H1 (cell line): ENCODE measurements at regions not wholly inside any gene's neighbourhood (a gene's known extent, or its start where the extent isn't known, plus 50 kb on each side); places are given as distances from the start of the nearest gene placed in this dataset.

Experiments
- CTCF ChIA-PET: fragments of 300-600 bp; sonication (Branson Sonifier 250); formaldehyde crosslinking; loops from one replicate; lab custom pipeline; 2021; ENCODE audit not compliant: partially characterized antibody; lab: Charles Lee
- POLR2A ChIA-PET: fragments of 300-600 bp; sonication (Branson Sonifier 250); formaldehyde crosslinking; loops from one replicate; lab custom pipeline; 2021; ENCODE audit warnings: inconsistent platforms; ENCODE audit not compliant: partially characterized antibody; lab: Charles Lee
- DNase-seq, 2 experiments: peaks; one replicate each; pipeline versions ENCODE4 v3.0.0 to v3.0.0-alpha.2; 2010 to 2022; ENCODE audit warnings: low spot score in 2 of 2, low read depth in 1 of 2, mixed read lengths in 1 of 2
- FAIRE-seq: peaks from 2 replicates; lab custom pipeline; 2011; peaks lifted over from hg19 to GRCh38; lab: Jason Lieb, UNC
- H2AFZ ChIP-seq: 2 replicates; pipeline ENCODE4 v1.8.1; 2012; ENCODE audit warnings: low read length, inconsistent platforms
- H2AK5ac ChIP-seq: 2 replicates; pipeline ENCODE4 v1.6.1; 2013; ENCODE audit warnings: low read depth, low read length
- H2BK120ac ChIP-seq: replicated peaks from 2 replicates; pipeline ENCODE3; 2013; ENCODE audit warnings: low read depth, low read length, inconsistent platforms
- H2BK12ac ChIP-seq: 2 replicates; pipeline ENCODE4 v1.6.1; 2013; ENCODE audit warnings: low read depth, low read length
- H2BK15ac ChIP-seq: 2 replicates; pipeline ENCODE4 v1.6.1; 2013; ENCODE audit warnings: low read length
- H2BK20ac ChIP-seq: 2 replicates; pipeline ENCODE4 v1.6.1; 2013; ENCODE audit warnings: low read length
- H2BK5ac ChIP-seq: 2 replicates; pipeline ENCODE4 v1.6.1; 2013; ENCODE audit warnings: low read depth, low read length
- H3K14ac ChIP-seq: 2 replicates; pipeline ENCODE4 v1.6.1; 2013; ENCODE audit warnings: inconsistent platforms; ENCODE audit not compliant: insufficient read length
- H3K18ac ChIP-seq: 2 replicates; pipeline ENCODE4 v1.6.1; 2013; ENCODE audit warnings: low read length; ENCODE audit errors: extremely low read depth
- H3K23ac ChIP-seq: 2 replicates; pipeline ENCODE4 v1.6.1; 2013; ENCODE audit warnings: inconsistent platforms; ENCODE audit not compliant: insufficient read length
- H3K23me2 ChIP-seq: 2 replicates; pipeline ENCODE4 v1.6.1; 2013; ENCODE audit warnings: low read depth, low read length
- H3K27ac ChIP-seq: 2 replicates; pipeline ENCODE4 v1.6.1; 2011; ENCODE audit warnings: low read depth, low read length, inconsistent platforms
- H3K27me3 ChIP-seq, 4 experiments: replicated peaks in 1 of 4; 1 replicate in 1 of 4; 2 replicates in 3 of 4; pipeline versions ENCODE4 v1.6.1 to v1.8.1; 2011 to 2013; ENCODE audit warnings: low read length in 3 of 4, mild to moderate bottlenecking in 3 of 4, inconsistent platforms in 2 of 4, mixed read lengths in 2 of 4, moderate library complexity in 1 of 4; ENCODE audit not compliant: control insufficient read depth in 3 of 4, insufficient read depth in 3 of 4; ENCODE audit errors: extremely low read depth in 1 of 4
- H3K36me3 ChIP-seq, 4 experiments: 2 replicates each; pipeline versions ENCODE4 v1.6.1 to v1.8.1; 2011 to 2013; ENCODE audit warnings: mild to moderate bottlenecking in 4 of 4, low read length in 3 of 4, moderate library complexity in 2 of 4, control low read depth in 1 of 4, inconsistent platforms in 1 of 4; ENCODE audit not compliant: insufficient read depth in 4 of 4, control insufficient read depth in 2 of 4
- H3K4ac ChIP-seq: replicated peaks from 2 replicates; pipeline ENCODE3; 2013; ENCODE audit warnings: low read length, low read depth, mixed read lengths, inconsistent platforms; ENCODE audit not compliant: insufficient read length
- H3K4me1 ChIP-seq, 4 experiments: replicated peaks in 1 of 4; 1 replicate in 1 of 4; 2 replicates in 3 of 4; pipeline versions ENCODE4 v1.6.1 to v1.8.1; 2011 to 2013; ENCODE audit warnings: low read length in 3 of 4, inconsistent platforms in 2 of 4, mixed read lengths in 1 of 4; ENCODE audit not compliant: insufficient read depth in 4 of 4, control insufficient read depth in 3 of 4
- H3K4me2 ChIP-seq, 2 experiments: 2 replicates each; pipeline versions ENCODE4 v1.6.1 to v1.8.1; 2011 to 2013; ENCODE audit warnings: low read depth in 2 of 2, low read length in 2 of 2, control low read depth in 1 of 2, inconsistent platforms in 1 of 2, mild to moderate bottlenecking in 1 of 2; ENCODE audit not compliant: insufficient read depth in 1 of 2
- H3K4me3 ChIP-seq, 4 experiments: fragments of 200-600, 300-600 bp in 1 of 4; sonication (generic), shearing (Covaris generic), sonication (Bioruptor Twin) in 1 of 4; 2 replicates each; pipeline versions ENCODE4 v1.5.1 to v1.8.1; 2011 to 2016; ENCODE audit warnings: low read length in 4 of 4, low read depth in 3 of 4, control low read depth in 2 of 4, inconsistent platforms in 2 of 4, mild to moderate bottlenecking in 2 of 4, mixed read lengths in 1 of 4, moderate library complexity in 1 of 4; ENCODE audit not compliant: insufficient read depth in 2 of 4; ENCODE audit errors: extremely low read depth in 1 of 4
- H3K56ac ChIP-seq: replicated peaks from 2 replicates; pipeline ENCODE3; 2013; ENCODE audit warnings: low read depth, mild to moderate bottlenecking, mixed read lengths, low read length, inconsistent platforms; ENCODE audit not compliant: insufficient read length
- H3K79me1 ChIP-seq: 2 replicates; pipeline ENCODE4 v1.6.1; 2013; ENCODE audit warnings: low read depth, low read length, control low read depth
- H3K79me2 ChIP-seq, 2 experiments: 2 replicates each; pipeline versions ENCODE4 v1.6.1 to v1.8.1; 2012 to 2013; ENCODE audit warnings: low read length in 2 of 2, mild to moderate bottlenecking in 2 of 2, inconsistent platforms in 1 of 2; ENCODE audit not compliant: insufficient read depth in 2 of 2, control insufficient read depth in 1 of 2
- H3K9ac ChIP-seq, 4 experiments: replicated peaks in 1 of 4; 1 replicate in 1 of 4; 2 replicates in 3 of 4; pipeline versions ENCODE4 v1.6.1 to v1.8.1; 2011 to 2013; ENCODE audit warnings: low read depth in 3 of 4, low read length in 3 of 4, control low read depth in 2 of 4, mild to moderate bottlenecking in 2 of 4, moderate library complexity in 2 of 4, inconsistent platforms in 1 of 4; ENCODE audit errors: extremely low read depth in 1 of 4
- H3K9me3 ChIP-seq, 2 experiments: 2 replicates each; pipeline versions ENCODE4 v1.6.1 to v1.8.1; 2012 to 2013; ENCODE audit warnings: mild to moderate bottlenecking in 2 of 2, moderate library complexity in 2 of 2, control low read depth in 1 of 2, inconsistent platforms in 1 of 2, low read depth in 1 of 2, low read length in 1 of 2, mixed read lengths in 1 of 2; ENCODE audit not compliant: insufficient read depth in 2 of 2
- H4K20me1 ChIP-seq, 2 experiments: replicated peaks in 1 of 2; 2 replicates each; pipeline versions ENCODE3 to v1.8.1; 2011 to 2013; ENCODE audit warnings: inconsistent platforms in 2 of 2, low read length in 2 of 2, mild to moderate bottlenecking in 1 of 2; ENCODE audit not compliant: insufficient read depth in 2 of 2, control insufficient read depth in 1 of 2
- H4K5ac ChIP-seq: 2 replicates; pipeline ENCODE4 v1.6.1; 2013; ENCODE audit warnings: low read length, low read depth, mixed read lengths, inconsistent platforms; ENCODE audit not compliant: insufficient read length
- H4K8ac ChIP-seq: 2 replicates; pipeline ENCODE4 v1.8.0; 2013; ENCODE audit warnings: mild to moderate bottlenecking, moderate library complexity, low read length, inconsistent platforms; ENCODE audit not compliant: insufficient read depth; ENCODE audit errors: extremely low read depth
- H4K91ac ChIP-seq: replicated peaks from 2 replicates; pipeline ENCODE3; 2013; ENCODE audit warnings: low read length, mixed read lengths, inconsistent platforms; ENCODE audit not compliant: insufficient read length
- FOSL1 ChIP-seq: IDR thresholded peaks from 2 replicates; pipeline ENCODE4 v1.6.1; 2011; ENCODE audit warnings: mild to moderate bottlenecking, low read depth, low read length, moderate library complexity; ENCODE audit not compliant: insufficient read depth
- GABPA ChIP-seq: IDR thresholded peaks from 2 replicates; pipeline ENCODE4 v1.6.1; 2011; ENCODE audit warnings: mild to moderate bottlenecking, low read length, moderate library complexity, borderline replicate concordance; ENCODE audit not compliant: insufficient read depth
- HDAC2 ChIP-seq, 2 experiments: fragments of 300-600 bp in 1 of 2; sonication (generic) in 1 of 2; IDR thresholded peaks; 2 replicates each; pipeline ENCODE4 v1.6.1; 2011 to 2012; ENCODE audit warnings: low read depth in 2 of 2, low read length in 2 of 2, mild to moderate bottlenecking in 2 of 2, moderate library complexity in 2 of 2, borderline replicate concordance in 1 of 2, inconsistent platforms in 1 of 2
- JUND ChIP-seq: IDR thresholded peaks from 2 replicates; pipeline ENCODE4 v1.6.1; 2011; ENCODE audit warnings: mild to moderate bottlenecking, improper control_type of control experiment, low read length
- KDM4A ChIP-seq: IDR thresholded peaks from one replicate; pipeline ENCODE4 v1.7.1; 2012; ENCODE audit warnings: low read depth, mild to moderate bottlenecking, moderate library complexity, low read length, inconsistent platforms; ENCODE audit not compliant: severe bottlenecking
- KDM5A ChIP-seq: fragments of 200-600 bp; IDR thresholded peaks from 2 replicates; pipeline ENCODE4 v1.7.1; 2012; ENCODE audit warnings: mild to moderate bottlenecking, low read length, inconsistent platforms, mixed read lengths
- POU5F1 ChIP-seq: IDR thresholded peaks from 2 replicates; pipeline ENCODE4 v1.6.1; 2011; ENCODE audit warnings: low read depth, mild to moderate bottlenecking, low read length, moderate library complexity
- SUZ12 ChIP-seq: fragments of 200-600 bp; sonication (generic); IDR thresholded peaks from 2 replicates; pipeline ENCODE4 v1.6.1; 2012; ENCODE audit warnings: mild to moderate bottlenecking, inconsistent platforms, low read length, moderate library complexity, mixed read lengths
- TAF1 ChIP-seq: IDR thresholded peaks from 2 replicates; pipeline ENCODE4 v1.6.1; 2011; ENCODE audit warnings: mild to moderate bottlenecking, low read depth, low read length
- WGBS, 2 experiments: shearing (Covaris generic) in 1 of 2; methylation state at CpG; one replicate each; pipeline versions ENCODE4 v1.1.6 to v1.1.7; 2013 to 2015; ENCODE audit warnings: low lambda C conversion rate in 2 of 2, mixed read lengths in 2 of 2, inconsistent platforms in 1 of 2, low coverage in 1 of 2, missing lambda C conversion rate in 1 of 2; ENCODE audit not compliant: insufficient replicate concordance in 2 of 2, insufficient coverage in 1 of 2, insufficient read length in 1 of 2; ENCODE audit errors: extremely low coverage in 1 of 2, missing lambda C conversion rate in 1 of 2; 5-methylcytosine and 5-hydroxymethylcytosine counted together
- TF ChIP-seq, protein P1 (sequence below): IDR thresholded peaks from 2 replicates; pipeline ENCODE4 v1.6.1; 2011; ENCODE audit warnings: low read length, improper control_type of control experiment

DNA sequence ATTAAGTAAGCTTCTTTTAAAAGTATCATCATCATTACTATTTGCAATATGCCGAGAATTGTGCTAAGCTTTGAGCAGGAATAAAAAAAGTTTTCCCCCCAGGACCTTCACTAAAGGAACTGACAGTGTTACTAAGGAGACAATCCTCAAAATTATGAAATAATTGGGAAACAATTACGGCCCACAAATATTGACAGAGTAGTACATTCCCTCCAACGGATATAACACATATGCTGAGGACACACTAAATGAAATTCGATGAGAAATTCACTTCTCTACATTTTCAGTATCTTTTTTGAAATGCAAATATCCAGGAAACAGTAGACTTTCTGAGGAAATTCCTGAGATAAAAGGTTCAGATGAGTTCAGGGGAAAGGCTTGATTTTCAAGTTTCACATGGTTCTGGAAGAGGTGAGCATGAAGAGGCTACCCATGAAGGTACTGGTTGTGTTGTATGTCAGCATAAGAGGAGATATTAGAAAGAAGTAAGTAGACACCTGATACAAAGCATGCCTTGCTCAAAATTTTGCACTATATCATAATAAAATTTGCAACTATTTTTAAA lies 171.2 kb upstream of the NR5A2 start:
- H3K27ac ChIP-seq, result no peak overlapping the region
- H3K14ac ChIP-seq, result no peak overlapping the region
- no peak overlapping the region for H2BK12ac ChIP-seq
- TF ChIP-seq POU5F1, result no peak
- TF ChIP-seq, protein P1, sequence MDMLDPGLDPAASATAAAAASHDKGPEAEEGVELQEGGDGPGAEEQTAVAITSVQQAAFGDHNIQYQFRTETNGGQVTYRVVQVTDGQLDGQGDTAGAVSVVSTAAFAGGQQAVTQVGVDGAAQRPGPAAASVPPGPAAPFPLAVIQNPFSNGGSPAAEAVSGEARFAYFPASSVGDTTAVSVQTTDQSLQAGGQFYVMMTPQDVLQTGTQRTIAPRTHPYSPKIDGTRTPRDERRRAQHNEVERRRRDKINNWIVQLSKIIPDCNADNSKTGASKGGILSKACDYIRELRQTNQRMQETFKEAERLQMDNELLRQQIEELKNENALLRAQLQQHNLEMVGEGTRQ, result no peak
- no peak for TF ChIP-seq FOSL1
- no peak for TF ChIP-seq GABPA
- TF ChIP-seq KDM4A, result no peak
- no peak for TF ChIP-seq HDAC2 (IDR thresholded peaks at IDR 0.05; ENCODE audit: borderline replicate concordance in 1 of 2, low read depth in 2 of 2, low read length in 2 of 2)
- no peak for TF ChIP-seq KDM5A
- TF ChIP-seq JUND, result no peak
- TF ChIP-seq SUZ12, result no peak
- TF ChIP-seq TAF1, result no peak
- TF ChIP-seq, all 59 proteins: peak for 0
- H3K4me3 ChIP-seq, result no peak overlapping the region
- FAIRE-seq (no peak), DNase-seq (no peak)
- no peaks in the 10 kb centered on the region for H3K79me2 ChIP-seq
- no peak overlapping the region for H2BK5ac ChIP-seq
- no peak overlapping the region for H2BK20ac ChIP-seq
- H3K4me1 ChIP-seq, result peaks cover 0 to 4% (median 1%) of the 10 kb centered on the region in 4 experiments; a peak in 1 of 7 replicates
- WGBS, 2 experiments, result 65% methylated on average over 4 of the region's 4 CpGs; no CpG with 5 or more reads in 1 of the 2 experiments
- ChIA-PET POLR2A (no interaction called here), CTCF (interaction anchor here (0.5 kb wide), 1 partner anchor 152 kb away, joined by 3 read pairs; no protein-coding TSS in a partner anchor)
- H4K91ac ChIP-seq, result no peak overlapping the region
- no peaks in the 10 kb centered on the region for H3K79me1 ChIP-seq
- no peak overlapping the region for H3K9ac ChIP-seq
- no peak overlapping the region for H3K56ac ChIP-seq
- no peaks in the 10 kb centered on the region for H3K9me3 ChIP-seq
- H4K20me1 ChIP-seq, result no peaks in the 10 kb centered on the region
- H4K8ac ChIP-seq, result no peak overlapping the region
- no peak overlapping the region for H2AK5ac ChIP-seq
- no peak overlapping the region for H2BK15ac ChIP-seq
- H3K23ac ChIP-seq, result no peak overlapping the region
- no peak overlapping the region for H3K4me2 ChIP-seq
- H2AFZ ChIP-seq, result no peak overlapping the region
- H3K27me3 ChIP-seq, result no peaks in the 10 kb centered on the region
- no peak overlapping the region for H3K18ac ChIP-seq
- H3K23me2 ChIP-seq, result no peaks in the 10 kb centered on the region
- no peak overlapping the region for H3K4ac ChIP-seq
- H4K5ac ChIP-seq, result no peak overlapping the region
- H2BK120ac ChIP-seq, result no peak overlapping the region
- H3K36me3 ChIP-seq, result no peaks in the 10 kb centered on the region; a peak in 1 of 8 replicates
